ENCODE measurements at regions not wholly inside any gene's neighbourhood (a gene's known extent, or its start where the extent isn't known, plus 50 kb on each side); places are given as distances from the start of the nearest gene placed in this dataset.

- TF ChIP-seq GATA3 (IDR thresholded peaks at IDR 0.05; ENCODE audit: low read depth, low read length) = no peak
- no peak for TF ChIP-seq GATA2 (IDR thresholded peaks at IDR 0.05; ENCODE audit: low read depth, low read length)
Measured at GRCh38 chr4:59936566-59936965, 1263.6 kb upstream of the ADGRL3 start.
